Peyer's patch (tissue), 4 donors: ENCODE measurements at regions not wholly inside any gene's neighbourhood (a gene's known extent, or its start where the extent isn't known, plus 50 kb on each side); places are given as distances from the start of the nearest gene placed in this dataset.

Source experiments
- CTCF ChIP-seq, 6 experiments: fragments of 450-650 bp in 4 of 6; fragments of 200-600 bp in 2 of 6; sonication (generic) in 1 of 6; IDR thresholded peaks; one replicate each; pipeline ENCODE4 v1.5.1; 2017 to 2019; ENCODE audit warnings: antibody characterized with exemption in 6 of 6, mild to moderate bottlenecking in 3 of 6, moderate library complexity in 1 of 6
- POLR2A ChIP-seq, 2 donors: fragments of 450-650 bp; IDR thresholded peaks; one replicate each; pipeline ENCODE4 v1.5.1; 2017; ENCODE audit warnings: antibody characterized with exemption in 2 of 2, mild to moderate bottlenecking in 2 of 2, moderate library complexity in 2 of 2

- TF ChIP-seq POLR2A (IDR thresholded peaks at IDR 0.05) (no peak), CTCF (IDR thresholded peaks at IDR 0.05) (no peak)
These were observed 119.4 kb upstream of the FOXD4L5 start for GRCh38 chr9:65404232-65405006.
